ENCODE measurements at regions not wholly inside any gene's neighbourhood (a gene's known extent, or its start where the extent isn't known, plus 50 kb on each side); places are given as distances from the start of the nearest gene placed in this dataset.
"Not testable (repeated sequence)": the region's sequence is repeated elsewhere in the genome, so short reads cannot be mapped to it uniquely, and the experiment has no call there.

DNA sequence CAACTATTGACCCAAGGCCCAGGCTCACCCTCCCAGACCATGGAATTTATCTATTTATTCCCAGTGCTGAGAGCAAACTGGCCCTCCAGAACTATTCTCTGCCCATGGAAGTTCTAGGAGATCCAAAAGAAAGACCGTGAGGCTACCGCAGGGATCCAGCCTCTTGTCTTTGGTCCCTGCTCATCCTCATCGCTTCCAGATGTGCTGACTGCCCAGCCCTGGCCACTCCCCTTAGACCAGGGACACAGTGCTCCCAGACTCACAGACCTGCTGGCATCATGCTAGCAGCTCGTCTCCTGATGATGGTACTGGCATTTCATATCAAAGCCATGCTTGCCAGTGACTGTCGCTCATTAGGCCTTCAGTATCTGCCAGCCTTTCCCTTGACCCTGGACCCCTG, 405.7 kb upstream of the PPP2R3A start:
- DNase-seq: no peak

DNA sequence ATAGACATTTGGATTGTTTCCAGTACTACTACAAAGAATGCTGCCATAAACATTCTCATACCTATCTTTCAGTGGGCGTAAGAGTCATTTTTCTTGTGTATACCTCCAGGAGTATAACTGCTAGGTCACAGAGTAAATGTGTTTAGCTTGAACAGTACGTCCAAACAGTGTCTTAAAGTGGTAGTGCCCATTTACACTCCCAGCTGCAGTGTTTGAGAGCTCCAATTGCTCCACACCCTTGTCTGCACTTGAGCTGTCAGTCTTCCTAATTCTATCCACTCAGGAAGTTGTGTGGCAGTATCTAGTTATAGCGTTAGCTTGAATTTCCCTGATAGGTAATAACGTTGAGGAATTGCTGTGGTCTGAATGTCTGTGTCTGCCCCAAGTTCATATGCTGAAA, 404.7 kb upstream of the PPP2R3A start:
- no peak for DNase-seq

GRCh38 chr3:135564696-135565095, 400.8 kb upstream of the PPP2R3A start:
- DNase-seq: no peak

GRCh38 chr3:135565546-135565945, 400.0 kb upstream of the PPP2R3A start:
- DNase-seq: no peak

GRCh38 chr3:135567223-135567622, 398.3 kb upstream of the PPP2R3A start:
- no peak for DNase-seq

DNA sequence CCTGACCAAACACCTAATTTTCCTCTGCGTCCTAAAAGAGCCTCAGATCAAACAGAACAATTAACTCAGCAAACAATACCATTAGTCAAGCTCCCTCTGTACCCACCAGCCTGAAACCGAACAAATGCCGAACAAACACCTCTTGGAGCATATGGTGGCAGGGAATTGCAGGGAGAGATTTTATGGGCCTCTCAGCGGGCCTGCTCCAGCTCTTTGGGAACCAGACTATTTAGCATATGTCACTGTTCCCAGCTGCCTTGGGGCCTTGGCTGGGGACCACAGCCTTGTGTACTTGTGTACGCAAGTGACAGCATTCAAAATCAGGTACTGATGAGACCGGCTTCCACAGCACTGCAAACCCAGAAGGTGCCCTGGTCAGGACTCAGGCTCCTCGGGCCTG, 388.8 kb upstream of the PPP2R3A start:
- DNase-seq: no peak

DNA sequence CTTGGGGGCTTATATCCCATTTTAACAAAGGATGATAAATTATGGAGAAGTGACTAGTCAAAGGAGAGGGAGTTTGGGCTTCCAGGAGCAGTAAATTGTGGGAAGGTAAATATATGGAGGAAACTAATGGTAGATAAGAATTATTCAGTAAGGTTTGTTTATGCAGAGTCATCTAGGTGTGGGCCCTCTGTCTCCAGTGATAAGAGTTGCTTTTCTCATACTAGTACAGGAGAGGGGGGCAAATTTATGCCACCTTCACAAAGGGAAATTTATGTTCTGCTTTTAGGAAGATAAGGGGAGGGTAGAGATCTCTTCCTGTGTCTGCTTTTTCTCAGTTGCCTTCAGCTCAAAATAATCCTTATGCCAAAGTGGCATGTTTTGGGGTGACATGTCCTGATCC, 383.7 kb upstream of the PPP2R3A start:
- DNase-seq: no peak

DNA sequence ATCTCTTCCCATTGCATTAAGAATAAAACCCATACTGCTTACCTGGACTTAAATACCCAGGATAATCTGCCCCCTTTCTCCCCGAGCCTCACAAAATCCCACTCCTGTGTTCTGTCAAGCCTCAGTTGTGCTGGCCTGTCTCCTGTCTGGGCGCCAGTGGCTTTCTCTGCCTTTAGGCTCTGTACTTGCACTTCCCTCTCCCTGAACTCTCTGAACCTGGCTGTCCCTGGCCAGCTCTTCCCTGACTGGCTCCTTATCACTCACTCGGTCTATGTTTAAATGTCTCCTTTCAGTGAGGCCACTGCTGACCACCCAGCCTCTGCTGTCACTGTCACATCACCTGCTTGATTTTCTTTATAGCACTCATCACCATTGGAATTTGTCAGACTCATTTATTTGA, 382.7 kb upstream of the PPP2R3A start:
- DNase-seq: no peak

DNA sequence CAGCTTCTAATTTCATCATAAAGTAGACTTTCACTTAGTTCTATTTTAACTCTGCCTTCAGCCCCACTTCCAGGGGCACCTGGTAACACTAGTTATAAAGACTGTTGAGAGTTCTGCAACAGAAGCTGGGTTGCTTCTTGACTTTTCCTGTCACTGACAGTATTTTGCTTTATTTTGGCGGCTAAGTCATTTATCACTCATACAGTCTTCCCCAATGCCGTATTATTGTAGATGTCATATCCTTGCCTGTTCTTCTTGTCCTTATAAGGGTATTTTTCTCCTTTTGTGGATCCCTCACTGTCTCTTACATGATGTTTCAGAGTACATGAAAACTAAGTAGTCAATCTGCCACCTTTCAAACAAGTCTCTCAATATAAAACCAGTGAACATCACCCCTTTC, 369.0 kb upstream of the PPP2R3A start:
- DNase-seq: no peak

- DNase-seq: no peak
Observed at GRCh38 chr3:135597855-135598254, 367.7 kb upstream of the PPP2R3A start.

- no peak for DNase-seq
Observed at GRCh38 chr3:135598597-135598996, 366.9 kb upstream of the PPP2R3A start.

- DNase-seq: not testable (repeated sequence)
Observed at GRCh38 chr3:135604512-135604911, 361.0 kb upstream of the PPP2R3A start.

- DNase-seq: no peak
Observed at GRCh38 chr3:135618123-135618522, 347.4 kb upstream of the PPP2R3A start.

DNA sequence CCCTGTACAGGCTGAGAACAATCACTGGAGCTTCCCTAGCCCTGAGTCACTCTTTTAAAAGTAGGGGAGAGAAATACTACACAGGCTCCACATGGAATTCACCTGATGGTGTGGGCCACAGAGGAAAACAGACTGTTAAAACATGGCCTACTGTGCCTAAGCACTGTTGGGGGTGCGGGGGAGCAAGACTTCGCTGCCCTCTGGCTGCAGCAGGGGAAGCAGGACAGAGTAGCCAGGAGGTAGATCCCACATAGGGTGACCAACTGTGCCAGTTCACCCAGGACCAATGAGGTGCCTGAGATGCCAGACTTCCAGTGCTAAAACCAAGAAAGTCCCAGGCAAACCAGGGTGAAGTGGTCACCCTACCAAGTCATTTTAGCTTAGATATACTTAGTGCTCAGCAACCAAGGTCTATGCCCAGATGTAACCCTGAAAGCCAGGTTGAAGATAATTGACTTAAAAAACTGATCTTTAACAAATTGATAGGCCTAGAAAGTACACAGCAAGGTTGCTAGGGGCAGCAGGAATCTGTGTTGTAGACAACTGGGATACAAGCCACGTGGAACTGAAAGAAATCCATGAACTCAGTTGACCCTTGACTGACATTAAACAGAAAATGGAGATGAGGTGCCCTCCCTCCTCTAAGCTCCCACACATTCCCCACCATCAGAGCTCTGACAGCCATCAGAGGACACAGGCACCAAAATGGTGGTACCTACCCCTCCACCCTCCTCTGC, 344.2 kb upstream of the PPP2R3A start:
- no peak for DNase-seq

DNA sequence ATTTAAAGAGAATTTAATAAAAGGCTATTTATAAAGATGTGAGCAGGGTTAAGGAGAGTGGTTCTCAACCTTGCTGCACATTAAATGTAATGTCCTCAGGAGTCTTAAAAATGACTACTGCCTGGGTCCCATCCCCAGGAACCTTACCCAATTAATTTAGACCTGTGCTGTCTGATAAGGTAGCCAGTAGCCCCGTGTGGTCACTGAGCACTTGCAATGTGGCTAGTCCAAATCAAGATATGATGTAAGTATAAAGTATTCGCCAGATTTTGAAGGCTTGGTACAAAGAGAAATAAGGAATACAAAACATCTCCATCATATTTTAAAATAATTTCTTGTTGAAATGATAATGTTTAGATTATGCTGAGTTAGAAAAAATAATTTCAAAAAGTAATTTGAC, 343.3 kb upstream of the PPP2R3A start:
- DNase-seq: no peak

- no peak for DNase-seq
Observed at GRCh38 chr3:135622656-135623055, 342.9 kb upstream of the PPP2R3A start.

DNA sequence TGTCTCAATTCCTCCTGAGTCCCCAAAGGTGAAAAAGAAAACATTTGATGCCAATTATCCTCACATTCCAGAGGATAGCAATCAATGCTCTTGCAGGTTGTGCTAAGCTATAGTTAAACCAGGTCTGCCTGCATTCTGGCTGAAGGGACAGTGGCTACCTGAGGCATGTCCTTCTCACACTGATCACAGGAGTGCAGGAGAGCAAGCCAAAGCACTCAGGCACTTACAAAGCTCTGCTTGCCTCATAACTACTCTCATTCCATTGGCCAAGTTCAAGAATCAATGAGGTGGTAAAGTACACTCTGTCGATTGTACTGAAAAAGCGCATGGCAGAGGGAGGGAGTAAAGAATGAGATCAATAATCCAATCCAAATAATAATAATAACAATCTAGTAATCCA, 342.0 kb upstream of the PPP2R3A start:
- DNase-seq: no peak

- DNase-seq: no peak
Observed at GRCh38 chr3:135627057-135627456, 338.5 kb upstream of the PPP2R3A start.

DNA sequence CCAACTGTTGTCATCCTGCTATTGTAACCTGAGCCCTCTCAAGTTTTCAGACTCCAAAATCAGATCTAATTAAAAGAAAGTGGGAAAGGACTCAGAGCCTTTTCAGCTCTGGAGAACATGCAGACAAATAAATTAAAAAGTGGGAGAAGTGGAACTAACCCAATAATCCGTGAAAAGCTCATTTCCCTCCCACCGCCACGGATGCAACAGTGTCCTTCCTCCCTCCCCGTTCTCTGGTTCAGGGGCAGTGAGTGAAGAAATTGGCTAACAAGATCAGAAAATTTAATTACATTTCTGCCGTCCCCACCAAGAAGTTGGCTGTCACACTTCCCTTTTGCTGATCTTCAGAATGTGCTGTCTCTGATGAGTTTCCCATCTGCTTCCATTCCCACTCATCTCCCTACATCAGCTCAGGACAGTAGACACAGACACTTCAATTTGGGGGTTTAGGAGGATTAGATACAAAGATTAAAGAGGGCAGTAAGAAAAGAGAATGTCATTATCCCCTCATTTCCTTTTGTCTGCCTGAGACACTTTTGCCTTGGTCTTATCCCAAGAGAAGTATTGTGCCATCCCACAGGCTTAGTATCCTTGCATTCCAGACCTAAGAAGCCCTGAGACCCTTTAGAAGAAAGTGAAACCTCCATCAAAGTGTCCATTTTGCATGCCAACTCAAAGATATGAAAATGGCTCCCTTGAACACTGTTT, 335.7 kb upstream of the PPP2R3A start:
- DNase-seq: no peak

GRCh38 chr3:135632556-135633065, 332.9 kb upstream of the PPP2R3A start:
- no peak for DNase-seq

DNA sequence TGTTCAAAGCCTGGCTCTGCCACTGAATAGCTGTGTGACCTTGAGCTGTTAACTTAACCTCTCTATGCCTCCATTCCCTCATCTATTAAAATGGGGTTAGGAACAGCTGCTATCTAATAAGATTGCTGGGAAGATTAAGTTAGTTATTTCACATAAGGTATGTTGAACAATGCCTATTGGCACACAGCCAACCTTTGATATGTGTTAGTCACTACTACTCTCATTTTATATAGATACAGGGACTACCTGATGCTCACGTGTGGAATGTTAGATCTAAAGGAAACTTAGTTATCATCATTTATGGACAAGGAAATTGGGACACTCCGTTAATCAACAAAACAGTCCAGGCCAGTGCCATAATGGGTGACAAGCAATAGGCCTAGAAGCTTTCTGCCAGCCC, 332.4 kb upstream of the PPP2R3A start:
- DNase-seq: no peak

- no peak for DNase-seq
Observed at GRCh38 chr3:135636596-135636995, 328.9 kb upstream of the PPP2R3A start.

DNA sequence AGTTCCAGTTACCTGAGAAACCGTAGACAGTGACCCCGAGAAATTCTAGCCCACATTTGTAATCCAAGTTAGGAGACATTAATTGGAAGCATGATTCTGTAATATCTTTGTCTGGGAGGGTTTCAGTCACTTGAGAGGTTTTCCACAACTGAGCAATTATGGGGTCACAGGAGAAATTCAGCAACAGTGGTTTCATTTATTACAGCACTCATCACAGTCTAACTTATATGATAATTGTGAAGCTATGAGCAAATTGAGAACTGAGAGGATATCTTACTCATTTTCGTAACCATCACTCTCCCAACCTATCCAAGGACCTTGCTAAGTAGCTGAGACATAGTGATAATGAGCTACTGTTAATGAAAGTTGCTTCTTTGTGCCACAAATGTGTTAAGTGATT, 328.5 kb upstream of the PPP2R3A start:
- DNase-seq: no peak

DNA sequence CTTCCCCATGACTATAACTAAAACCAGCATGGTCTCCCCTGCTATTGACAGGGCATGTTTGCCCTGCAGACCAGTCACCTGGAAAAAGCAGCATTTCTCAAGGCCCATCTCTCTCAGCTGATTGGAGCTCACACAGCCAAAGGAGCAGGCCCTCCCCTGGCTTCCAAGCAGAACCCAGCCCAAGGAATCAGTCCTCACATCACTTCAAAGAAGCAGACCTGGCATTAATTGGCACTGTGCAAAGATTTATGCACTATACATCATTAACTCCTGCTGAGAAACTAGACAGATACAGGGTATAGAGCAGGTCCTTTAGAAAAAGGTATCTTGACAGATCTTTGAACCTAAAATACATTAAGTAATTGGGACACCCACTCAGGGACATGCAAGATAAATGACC, 323.8 kb upstream of the PPP2R3A start:
- no peak for DNase-seq

DNA sequence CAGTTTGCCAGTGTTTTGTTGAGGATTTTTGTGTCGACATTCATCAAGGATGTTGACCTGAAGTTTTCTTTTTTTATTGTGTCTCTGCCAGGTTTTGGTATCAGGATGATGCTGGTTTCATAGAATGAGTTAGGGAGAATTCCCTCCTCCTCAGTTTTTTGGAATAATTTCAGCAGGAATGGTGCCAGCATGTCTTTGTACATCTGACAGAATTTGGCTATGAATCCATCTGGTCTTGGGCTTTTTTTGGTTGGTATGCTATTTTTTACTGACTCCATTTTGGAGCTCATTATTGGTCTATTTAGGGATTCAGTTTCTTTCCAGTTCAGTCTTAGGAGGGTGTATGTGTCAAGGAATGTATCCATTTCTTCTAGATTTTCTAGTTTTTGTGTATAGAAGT, 320.0 kb upstream of the PPP2R3A start:
- no peak for DNase-seq
